Endodermal cell (in vitro differentiated cells): ENCODE measurements at regions not wholly inside any gene's neighbourhood (a gene's known extent, or its start where the extent isn't known, plus 50 kb on each side); places are given as distances from the start of the nearest gene placed in this dataset.

Experiments
- DNase-seq: peaks from one replicate; pipeline ENCODE4 v3.0.0-alpha.2; 2017
- H3K27ac ChIP-seq: 2 replicates; pipeline ENCODE4 v1.5.1; 2013; ENCODE audit warnings: mild to moderate bottlenecking, low read depth, low read length, moderate library complexity
- H3K27me3 ChIP-seq: 2 replicates; pipeline ENCODE4 v1.6.1; 2013; ENCODE audit warnings: mild to moderate bottlenecking, low read length, moderate library complexity; ENCODE audit not compliant: insufficient read depth, control insufficient read depth, poor library complexity, severe bottlenecking
- H3K36me3 ChIP-seq: 2 replicates; pipeline ENCODE4 v1.7.0; 2013; ENCODE audit warnings: mild to moderate bottlenecking, low read length, moderate library complexity; ENCODE audit not compliant: control insufficient read depth, insufficient read depth
- H3K4me1 ChIP-seq: one replicate; pipeline ENCODE4 v1.7.0; 2013; ENCODE audit warnings: low read length; ENCODE audit not compliant: control insufficient read depth, insufficient read depth
- H3K4me3 ChIP-seq: 2 replicates; pipeline ENCODE4 v1.5.1; 2013; ENCODE audit warnings: mild to moderate bottlenecking, low read length, moderate library complexity
- H3K9ac ChIP-seq: 2 replicates; pipeline ENCODE4 v1.6.1; 2013; ENCODE audit warnings: mild to moderate bottlenecking, low read length, moderate library complexity; ENCODE audit not compliant: poor library complexity, severe bottlenecking; ENCODE audit errors: extremely low read depth
- H3K9me3 ChIP-seq: 2 replicates; pipeline ENCODE4 v1.6.1; 2013; ENCODE audit warnings: mild to moderate bottlenecking, low read length, moderate library complexity; ENCODE audit not compliant: control insufficient read depth
- H3K27ac Mint-ChIP-seq: 2 replicates; pipeline ENCODE4 v1.8.0; 2020; ENCODE audit warnings: mixed read lengths
- H3K27me3 Mint-ChIP-seq: 2 replicates; pipeline ENCODE4 v1.8.0; 2021; ENCODE audit warnings: mild to moderate bottlenecking, mixed read lengths; ENCODE audit not compliant: insufficient read depth
- H3K36me3 Mint-ChIP-seq: 2 replicates; pipeline ENCODE4 v1.8.0; 2020; ENCODE audit warnings: low read depth, mixed read lengths
- H3K4me1 Mint-ChIP-seq: 2 replicates; pipeline ENCODE4 v1.8.0; 2020; ENCODE audit warnings: mixed read lengths
- H3K4me3 Mint-ChIP-seq: 2 replicates; pipeline ENCODE4 v1.8.0; 2020; ENCODE audit warnings: mild to moderate bottlenecking, moderate library complexity, mixed read lengths
- H3K9me3 Mint-ChIP-seq: 2 replicates; pipeline ENCODE4 v1.8.0; 2020; ENCODE audit warnings: mild to moderate bottlenecking, mixed read lengths
- WGBS, 2 experiments: methylation state at CpG; one replicate each; pipeline versions ENCODE4 v1.1.5 to v1.1.7; 2013; ENCODE audit warnings: missing lambda C conversion rate in 2 of 2, mixed read lengths in 1 of 2; ENCODE audit not compliant: insufficient coverage in 1 of 2, insufficient read length in 1 of 2; 5-methylcytosine and 5-hydroxymethylcytosine counted together
- TF ChIP-seq, protein P1 (sequence below): fragments of 200-600 bp; sonication (generic); conservative IDR thresholded peaks from 2 replicates; pipeline ENCODE4 v1.5.0; 2021; ENCODE audit warnings: antibody characterized with exemption, mild to moderate bottlenecking

DNA sequence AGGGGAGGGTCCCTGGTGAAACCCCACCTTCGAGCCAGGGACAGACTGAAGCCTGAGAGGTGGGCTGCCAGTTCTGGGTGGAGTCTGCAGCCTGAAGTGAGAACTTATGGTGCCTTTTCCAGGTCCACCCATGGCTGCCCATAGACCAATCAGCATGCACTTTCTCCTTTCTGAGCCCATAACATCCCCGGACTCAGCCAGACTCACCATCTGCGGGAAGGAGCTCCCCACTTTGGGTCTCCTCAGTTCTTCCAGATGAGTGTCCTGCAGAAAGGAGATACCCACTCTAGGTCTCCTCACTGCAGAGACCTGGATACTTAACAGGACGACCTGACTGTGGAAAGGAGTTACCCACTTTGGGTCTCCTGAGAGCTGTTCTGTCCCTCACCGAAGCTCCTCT is 1673.4 kb upstream of the TMEFF2 start:
- Histone ChIP-seq H3K36me3 (no peaks in the 10 kb centered on the region), H3K9ac (no peak overlapping the region), H3K4me3 (no peak overlapping the region), H3K9me3 (no peaks in the 10 kb centered on the region), H3K4me1 (no peaks in the 10 kb centered on the region), H3K27me3 (no peaks in the 10 kb centered on the region), H3K27ac (no peak overlapping the region)
- H3K27me3 Mint-ChIP-seq = no peaks in the 10 kb centered on the region
- no peaks in the 10 kb centered on the region for H3K36me3 Mint-ChIP-seq
- no peak for DNase-seq
- 90 to 91% methylated on average over 3 to 5 of the region's 5 CpGs for WGBS, 2 experiments
- no peaks in the 10 kb centered on the region for H3K9me3 Mint-ChIP-seq
- TF ChIP-seq, protein P1, sequence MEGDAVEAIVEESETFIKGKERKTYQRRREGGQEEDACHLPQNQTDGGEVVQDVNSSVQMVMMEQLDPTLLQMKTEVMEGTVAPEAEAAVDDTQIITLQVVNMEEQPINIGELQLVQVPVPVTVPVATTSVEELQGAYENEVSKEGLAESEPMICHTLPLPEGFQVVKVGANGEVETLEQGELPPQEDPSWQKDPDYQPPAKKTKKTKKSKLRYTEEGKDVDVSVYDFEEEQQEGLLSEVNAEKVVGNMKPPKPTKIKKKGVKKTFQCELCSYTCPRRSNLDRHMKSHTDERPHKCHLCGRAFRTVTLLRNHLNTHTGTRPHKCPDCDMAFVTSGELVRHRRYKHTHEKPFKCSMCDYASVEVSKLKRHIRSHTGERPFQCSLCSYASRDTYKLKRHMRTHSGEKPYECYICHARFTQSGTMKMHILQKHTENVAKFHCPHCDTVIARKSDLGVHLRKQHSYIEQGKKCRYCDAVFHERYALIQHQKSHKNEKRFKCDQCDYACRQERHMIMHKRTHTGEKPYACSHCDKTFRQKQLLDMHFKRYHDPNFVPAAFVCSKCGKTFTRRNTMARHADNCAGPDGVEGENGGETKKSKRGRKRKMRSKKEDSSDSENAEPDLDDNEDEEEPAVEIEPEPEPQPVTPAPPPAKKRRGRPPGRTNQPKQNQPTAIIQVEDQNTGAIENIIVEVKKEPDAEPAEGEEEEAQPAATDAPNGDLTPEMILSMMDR = no peak
- no peak overlapping the region for H3K27ac Mint-ChIP-seq
- H3K4me1 Mint-ChIP-seq = no peaks in the 10 kb centered on the region
- H3K4me3 Mint-ChIP-seq = no peak overlapping the region

GRCh38 chr2:193867454-193867853 is 1672.7 kb upstream of the TMEFF2 start:
- Mint-ChIP-seq H3K36me3 (no peaks in the 10 kb centered on the region), H3K4me3 (no peak overlapping the region), H3K9me3 (no peaks in the 10 kb centered on the region), H3K27ac (no peak overlapping the region), H3K27me3 (no peaks in the 10 kb centered on the region), H3K4me1 (no peaks in the 10 kb centered on the region)
- Histone ChIP-seq H3K9me3 (no peaks in the 10 kb centered on the region), H3K36me3 (no peaks in the 10 kb centered on the region), H3K4me3 (no peak overlapping the region), H3K27me3 (no peaks in the 10 kb centered on the region), H3K4me1 (no peaks in the 10 kb centered on the region), H3K9ac (no peak overlapping the region), H3K27ac (no peak overlapping the region)
- peak; percentile 34 for DNase-seq
- 90 to 92% methylated on average over 7 to 11 of the region's 11 CpGs for WGBS, 2 experiments
- TF ChIP-seq, protein P1 = no peak

DNA sequence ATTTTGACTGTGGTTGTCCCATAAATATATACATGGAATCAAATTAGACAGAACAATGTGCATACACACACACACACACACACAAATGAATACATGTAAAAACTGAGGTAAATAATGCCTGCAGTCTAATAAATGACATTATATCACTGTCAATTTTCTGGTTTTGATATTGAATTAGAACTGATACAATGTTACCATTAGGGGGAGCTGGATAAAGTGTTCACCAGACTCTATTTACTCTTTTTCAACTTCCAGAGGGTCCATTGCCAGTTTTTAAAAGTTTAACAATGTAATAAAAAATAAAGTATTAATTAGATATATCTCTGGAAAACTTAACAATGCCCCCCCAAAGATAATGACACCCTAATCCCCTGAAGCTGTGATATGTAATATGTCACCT is 1666.8 kb upstream of the TMEFF2 start:
- no peaks in the 10 kb centered on the region for H3K4me1 Mint-ChIP-seq
- H3K9ac ChIP-seq = no peak overlapping the region
- TF ChIP-seq, protein P1 = peak; percentile 60
- no peaks in the 10 kb centered on the region for H3K36me3 ChIP-seq
- H3K9me3 Mint-ChIP-seq = no peaks in the 10 kb centered on the region
- no peaks in the 10 kb centered on the region for H3K27me3 ChIP-seq
- DNase-seq = no peak
- H3K27ac Mint-ChIP-seq = no peak overlapping the region
- no peak overlapping the region for H3K27ac ChIP-seq
- no peak overlapping the region for H3K4me3 ChIP-seq
- no peak overlapping the region for H3K4me3 Mint-ChIP-seq
- no peaks in the 10 kb centered on the region for H3K36me3 Mint-ChIP-seq
- H3K4me1 ChIP-seq = no peaks in the 10 kb centered on the region
- no peaks in the 10 kb centered on the region for H3K9me3 ChIP-seq
- no peaks in the 10 kb centered on the region for H3K27me3 Mint-ChIP-seq
